ENCODE measurements at regions not wholly inside any gene's neighbourhood (a gene's known extent, or its start where the extent isn't known, plus 50 kb on each side); places are given as distances from the start of the nearest gene placed in this dataset.
A peak's percentile ranks its signal among the peaks of the same experiment; 100 is the strongest.

DNA sequence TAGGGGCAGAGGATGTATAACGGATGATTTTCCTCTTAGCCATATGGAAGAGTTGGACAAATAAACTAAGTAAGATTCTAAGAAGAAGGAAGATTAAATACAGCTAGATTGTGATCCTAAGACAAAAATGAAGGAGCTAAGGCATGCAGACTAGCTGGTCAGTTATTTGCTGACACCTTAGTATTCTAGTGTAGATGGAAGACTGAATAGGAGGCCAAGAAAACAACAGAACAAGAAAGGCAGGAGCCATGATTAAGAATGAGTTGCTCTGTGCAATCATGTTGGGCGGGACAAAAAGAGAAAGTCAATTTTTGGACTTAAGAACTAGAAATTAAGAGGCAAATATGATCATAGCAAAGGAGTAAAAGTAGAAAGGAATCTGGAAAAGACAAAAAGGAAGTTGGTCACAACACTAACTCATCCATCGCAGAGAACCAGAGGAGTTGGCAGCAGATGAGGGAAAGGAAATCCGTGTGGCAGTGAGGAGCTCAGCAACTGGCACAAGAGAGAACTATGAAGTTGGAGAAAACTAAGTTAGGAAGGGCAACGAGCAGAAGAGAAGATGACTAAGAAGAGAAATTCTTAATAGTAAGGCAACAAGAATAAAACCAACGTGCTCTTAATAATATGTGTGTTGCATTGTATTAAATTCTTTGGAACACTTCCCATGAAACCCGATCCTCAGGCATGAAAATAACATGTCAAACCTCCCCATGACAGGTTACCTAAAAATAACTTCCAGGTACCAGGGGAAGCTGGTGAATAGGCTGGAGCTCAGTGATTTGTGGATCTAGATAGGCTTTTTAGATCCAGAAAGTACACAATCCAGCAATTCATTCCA lies 234.4 kb downstream of the LTN1 start:
- ATAC-seq (no peak), DNase-seq (ENCODE audit: low spot score in 2 of 2) (no peak)
- Mint-ChIP-seq H3K27ac (no peak overlapping the region), H3K4me1 (peaks cover 4% of the 10 kb centered on the region), H3K36me3 (no peaks in the 10 kb centered on the region), H3K4me3 (no peak overlapping the region), H3K9me3 (no peaks in the 10 kb centered on the region)

DNA sequence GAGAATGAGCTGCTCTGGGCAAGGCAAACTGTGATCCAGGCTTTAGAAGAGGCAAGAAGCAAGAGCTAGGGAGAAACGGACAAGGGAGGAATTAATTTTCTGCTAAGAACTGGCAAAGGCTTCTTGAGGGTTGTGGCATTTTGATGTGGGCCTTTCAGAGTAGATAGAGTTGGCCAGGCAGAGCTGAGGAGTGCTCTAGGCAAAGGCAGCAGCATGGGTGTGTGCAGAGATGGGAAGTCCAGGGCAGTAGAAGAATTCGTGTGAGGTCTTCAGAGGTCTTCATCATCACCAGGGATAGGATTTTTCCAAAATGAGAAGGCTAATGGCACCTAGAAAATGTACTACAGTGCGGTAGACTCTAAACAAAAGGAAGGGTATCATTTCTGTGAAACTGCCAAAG lies 237.8 kb downstream of the LTN1 start:
- H3K4me3 Mint-ChIP-seq: no peak overlapping the region
- no peaks in the 10 kb centered on the region for H3K4me1 Mint-ChIP-seq
- H3K9me3 Mint-ChIP-seq: no peaks in the 10 kb centered on the region
- no peak overlapping the region for H3K27ac Mint-ChIP-seq
- no peak for DNase-seq (ENCODE audit: low spot score in 2 of 2)
- ATAC-seq: no peak
- no peaks in the 10 kb centered on the region for H3K36me3 Mint-ChIP-seq

DNA sequence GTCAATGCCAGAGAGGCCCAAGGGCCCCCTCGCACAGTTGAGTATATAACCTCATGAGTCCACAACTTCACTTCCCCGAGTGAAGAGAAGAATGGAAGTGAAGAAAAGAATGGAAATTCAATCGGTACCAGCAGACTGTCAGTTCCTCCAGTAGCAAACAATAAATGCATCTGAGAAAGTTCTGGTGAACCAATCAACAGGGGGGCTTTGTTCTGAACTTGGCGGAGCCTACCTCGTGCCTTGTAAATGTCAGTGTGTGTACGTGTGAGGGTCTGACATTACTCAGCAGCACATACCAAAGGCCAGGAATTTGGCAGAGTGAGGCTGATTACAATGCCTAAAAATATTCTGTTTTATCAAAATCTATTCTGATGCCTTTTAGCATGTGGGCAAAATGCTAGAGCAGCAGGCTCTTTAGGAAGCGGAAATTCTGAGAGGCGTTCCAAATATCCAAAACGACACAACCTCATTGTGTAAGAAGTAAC lies 238.5 kb downstream of the LTN1 start:
- no peak for ATAC-seq
- H3K9me3 Mint-ChIP-seq: no peaks in the 10 kb centered on the region
- no peak overlapping the region for H3K27ac Mint-ChIP-seq
- no peak for DNase-seq (ENCODE audit: low spot score in 2 of 2)
- no peak overlapping the region for H3K4me3 Mint-ChIP-seq
- H3K4me1 Mint-ChIP-seq: no peaks in the 10 kb centered on the region
- H3K36me3 Mint-ChIP-seq: no peaks in the 10 kb centered on the region

DNA sequence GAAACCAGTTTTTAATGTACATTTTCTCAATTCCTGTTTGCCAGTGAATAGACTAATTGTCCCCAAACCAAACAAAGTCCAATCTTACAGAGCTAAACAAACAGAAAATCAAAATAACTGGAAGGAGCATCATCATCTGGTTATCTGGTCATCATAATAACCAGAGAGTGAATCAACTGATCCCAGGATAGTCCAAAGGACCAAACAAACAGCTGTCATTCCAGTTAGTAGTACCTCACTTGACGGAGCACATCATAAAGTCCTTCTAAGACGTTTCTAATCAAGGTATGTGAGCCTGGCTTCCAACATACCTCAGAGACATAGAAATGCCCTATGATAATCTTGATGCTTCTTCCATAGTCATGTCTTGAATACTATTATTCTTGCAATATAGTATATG lies 240.5 kb downstream of the LTN1 start:
- Mint-ChIP-seq H3K9me3 (no peaks in the 10 kb centered on the region), H3K36me3 (no peaks in the 10 kb centered on the region), H3K4me3 (no peak overlapping the region), H3K4me1 (no peaks in the 10 kb centered on the region), H3K27ac (no peak overlapping the region)
- no peak for DNase-seq (ENCODE audit: low spot score in 2 of 2)
- ATAC-seq: no peak

DNA sequence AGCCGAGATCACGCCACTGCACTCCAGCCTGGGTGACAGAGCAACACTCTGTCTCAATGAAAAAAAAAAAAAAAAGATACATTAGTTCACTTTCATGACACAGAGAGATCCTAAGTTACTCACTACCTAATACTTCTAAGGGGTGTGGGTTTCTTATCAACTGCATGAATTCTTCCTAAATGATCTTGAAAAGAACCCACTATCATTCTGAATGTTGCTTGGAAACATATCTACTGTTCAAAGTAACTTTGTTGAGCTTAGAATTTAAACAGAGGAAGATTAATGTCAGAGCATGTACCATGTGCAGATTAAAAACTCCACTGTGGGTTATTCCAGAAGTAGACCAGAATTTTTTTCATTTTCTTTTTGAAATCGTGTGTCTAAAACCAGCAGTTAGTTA lies 241.5 kb downstream of the LTN1 start:
- Mint-ChIP-seq H3K4me3 (no peak overlapping the region), H3K27ac (no peak overlapping the region), H3K4me1 (no peaks in the 10 kb centered on the region), H3K9me3 (no peaks in the 10 kb centered on the region), H3K36me3 (no peaks in the 10 kb centered on the region)
- no peak for DNase-seq (ENCODE audit: low spot score in 2 of 2)
- ATAC-seq: no peak

DNA sequence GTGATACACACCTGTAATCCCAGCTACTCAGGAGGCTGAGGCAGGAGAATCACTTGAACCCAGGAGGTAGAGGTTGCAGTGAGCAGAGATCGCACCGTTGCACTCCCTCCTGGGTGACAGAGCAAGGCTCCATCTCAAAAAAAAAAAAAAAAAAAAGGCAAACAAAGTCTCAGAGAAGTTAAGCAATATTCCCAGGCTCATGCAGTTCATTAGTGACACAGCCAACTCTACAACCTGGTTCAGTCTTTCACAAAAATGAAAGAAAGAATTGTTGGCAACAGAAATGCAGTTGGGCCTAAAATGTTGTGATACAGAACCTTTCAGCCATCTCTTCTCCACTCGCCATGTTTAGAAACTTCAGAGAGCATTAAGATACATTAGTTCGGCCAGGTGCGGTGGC lies 242.1 kb downstream of the LTN1 start:
- no peak overlapping the region for H3K4me3 Mint-ChIP-seq
- no peak for ATAC-seq
- H3K4me1 Mint-ChIP-seq: no peaks in the 10 kb centered on the region
- DNase-seq (ENCODE audit: low spot score in 2 of 2): no peak
- no peak overlapping the region for H3K27ac Mint-ChIP-seq
- H3K36me3 Mint-ChIP-seq: no peaks in the 10 kb centered on the region
- no peaks in the 10 kb centered on the region for H3K9me3 Mint-ChIP-seq

DNA sequence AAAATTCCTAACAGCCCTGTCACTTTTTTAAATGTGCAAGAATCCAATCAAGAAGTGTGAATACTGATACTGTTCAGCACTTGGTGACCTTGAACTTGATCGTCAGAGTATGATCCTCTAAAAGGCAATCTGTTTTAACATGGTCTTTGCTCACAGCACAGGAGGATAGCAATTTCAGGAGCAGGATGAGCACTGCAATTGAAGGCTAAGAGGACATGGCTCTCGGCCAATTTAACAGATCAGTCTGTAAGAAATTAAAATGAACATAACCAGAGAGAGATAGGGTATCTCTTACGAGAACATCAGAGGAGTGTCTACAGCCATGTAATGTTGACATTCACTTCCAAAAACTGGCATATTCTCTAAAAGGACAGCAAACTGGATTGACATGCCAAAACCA lies 243.1 kb downstream of the LTN1 start:
- no peak for ATAC-seq
- Mint-ChIP-seq H3K4me1 (no peaks in the 10 kb centered on the region), H3K36me3 (no peaks in the 10 kb centered on the region), H3K27ac (no peak overlapping the region), H3K4me3 (no peak overlapping the region), H3K9me3 (no peaks in the 10 kb centered on the region)
- no peak for DNase-seq (ENCODE audit: low spot score in 2 of 2)

DNA sequence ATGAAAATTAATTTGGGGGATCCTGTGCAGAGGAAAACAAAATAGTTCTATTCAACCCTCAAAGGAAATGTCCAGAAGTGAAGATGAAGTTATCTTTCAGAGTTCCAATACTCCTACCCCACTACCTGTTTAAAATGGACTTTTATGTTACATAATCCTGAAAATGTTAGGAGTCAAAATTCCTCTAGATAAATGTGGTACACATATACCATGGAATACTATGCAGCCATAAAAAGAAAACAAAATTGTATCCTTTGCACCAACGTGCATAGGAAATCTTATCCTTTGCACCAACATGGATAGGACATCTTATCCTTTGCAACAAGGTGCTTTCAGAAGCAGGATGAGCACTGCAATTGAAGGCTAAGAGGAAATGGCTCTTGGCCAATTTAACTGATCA lies 245.2 kb downstream of the LTN1 start:
- ATAC-seq (no peak), DNase-seq (ENCODE audit: low spot score in 2 of 2) (no peak)
- H3K27ac Mint-ChIP-seq: no peak overlapping the region
- H3K4me3 Mint-ChIP-seq: no peak overlapping the region
- H3K9me3 Mint-ChIP-seq: no peaks in the 10 kb centered on the region
- no peaks in the 10 kb centered on the region for H3K36me3 Mint-ChIP-seq
- H3K4me1 Mint-ChIP-seq: no peaks in the 10 kb centered on the region

DNA sequence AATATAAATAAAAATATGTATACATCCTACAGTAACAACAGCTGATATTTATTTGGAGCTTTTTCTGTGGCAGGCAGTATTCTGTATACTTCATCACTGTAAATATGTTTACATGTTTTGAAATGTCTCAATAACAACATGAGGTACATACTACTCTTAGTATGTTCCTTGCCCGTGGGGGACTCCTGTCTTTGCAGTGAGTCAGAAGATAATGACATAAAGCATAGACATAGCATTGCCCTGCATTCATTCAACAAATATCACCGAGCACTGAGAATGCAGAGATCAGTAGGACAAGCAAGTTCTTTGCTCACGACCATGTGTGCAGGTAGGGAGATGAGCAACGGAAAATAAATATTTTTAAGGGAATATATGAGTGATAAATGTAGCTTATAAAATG lies 246.5 kb downstream of the LTN1 start:
- no peaks in the 10 kb centered on the region for H3K36me3 Mint-ChIP-seq
- no peak overlapping the region for H3K4me3 Mint-ChIP-seq
- no peaks in the 10 kb centered on the region for H3K9me3 Mint-ChIP-seq
- no peak for DNase-seq (ENCODE audit: low spot score in 2 of 2)
- no peaks in the 10 kb centered on the region for H3K4me1 Mint-ChIP-seq
- ATAC-seq: no peak
- no peak overlapping the region for H3K27ac Mint-ChIP-seq

DNA sequence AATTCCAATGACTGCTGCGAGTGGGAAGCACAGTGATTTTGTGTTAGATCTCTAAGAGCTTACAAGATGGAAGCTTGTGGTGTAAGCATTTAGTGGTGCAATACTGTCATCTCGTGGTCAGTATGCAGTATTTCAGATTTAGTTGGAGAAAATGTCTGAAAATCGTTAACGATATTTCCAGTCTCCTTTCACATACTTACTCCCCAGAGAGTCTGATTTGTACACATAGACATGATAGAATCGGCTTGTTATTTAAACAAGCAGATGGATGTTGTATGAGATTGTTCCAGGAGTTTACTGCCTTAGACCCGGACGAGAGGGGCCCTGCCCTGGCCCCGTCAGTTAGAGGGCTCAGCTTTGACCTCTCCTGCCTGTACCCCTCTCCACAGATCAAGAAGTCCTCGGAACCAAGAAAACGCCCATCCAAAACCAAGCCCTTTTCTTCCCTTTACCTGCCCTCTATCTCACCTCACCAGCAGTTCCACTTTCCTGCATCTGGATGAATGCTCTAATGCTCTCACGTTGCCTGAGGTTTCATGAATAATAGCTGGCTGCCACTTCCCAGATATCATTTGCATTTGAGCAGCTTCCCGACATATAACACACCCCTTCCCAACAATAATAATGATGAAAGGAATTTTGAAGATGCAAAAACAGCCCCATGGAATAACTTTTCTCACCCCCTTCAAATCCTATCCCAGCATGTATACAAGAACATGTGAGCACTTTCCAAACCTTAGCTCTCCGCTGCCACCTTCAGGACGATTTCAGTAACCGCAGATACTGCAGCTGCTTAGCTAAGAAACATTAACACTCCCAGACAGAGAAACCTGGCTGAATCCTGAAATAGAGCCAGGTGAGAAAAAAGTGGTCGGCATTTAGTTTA lies 247.3 kb downstream of the LTN1 start:
- no peaks in the 10 kb centered on the region for H3K36me3 Mint-ChIP-seq
- no peaks in the 10 kb centered on the region for H3K4me1 Mint-ChIP-seq
- no peaks in the 10 kb centered on the region for H3K9me3 Mint-ChIP-seq
- peak; percentile 84 for ATAC-seq
- H3K4me3 Mint-ChIP-seq: no peak overlapping the region
- DNase-seq (ENCODE audit: low spot score in 2 of 2): peak; percentile 26 to 76
- H3K27ac Mint-ChIP-seq: no peak overlapping the region

DNA sequence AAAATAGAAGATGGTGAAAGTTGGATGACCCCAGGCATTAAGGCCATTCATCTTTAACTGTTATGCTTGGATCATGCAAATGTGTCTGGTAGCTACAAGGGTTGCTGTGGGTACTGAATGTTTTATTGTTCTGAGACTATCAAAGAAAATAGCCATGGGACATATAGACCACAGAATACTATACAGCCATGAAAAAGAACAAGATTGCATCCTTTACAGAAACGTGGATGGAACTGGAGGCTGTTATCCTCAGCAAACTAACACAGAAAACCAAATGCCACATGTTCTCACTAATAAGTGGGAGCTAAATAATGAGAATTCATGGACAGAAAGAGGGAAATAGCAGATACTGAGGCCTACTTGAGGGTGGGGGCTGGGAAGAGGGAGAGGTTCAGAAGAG lies 249.0 kb downstream of the LTN1 start:
- ATAC-seq: no peak
- H3K4me1 Mint-ChIP-seq: peaks cover 6% of the 10 kb centered on the region
- no peak for DNase-seq (ENCODE audit: low spot score in 2 of 2)
- no peak overlapping the region for H3K27ac Mint-ChIP-seq
- H3K4me3 Mint-ChIP-seq: no peak overlapping the region
- H3K9me3 Mint-ChIP-seq: no peaks in the 10 kb centered on the region
- H3K36me3 Mint-ChIP-seq: no peaks in the 10 kb centered on the region

DNA sequence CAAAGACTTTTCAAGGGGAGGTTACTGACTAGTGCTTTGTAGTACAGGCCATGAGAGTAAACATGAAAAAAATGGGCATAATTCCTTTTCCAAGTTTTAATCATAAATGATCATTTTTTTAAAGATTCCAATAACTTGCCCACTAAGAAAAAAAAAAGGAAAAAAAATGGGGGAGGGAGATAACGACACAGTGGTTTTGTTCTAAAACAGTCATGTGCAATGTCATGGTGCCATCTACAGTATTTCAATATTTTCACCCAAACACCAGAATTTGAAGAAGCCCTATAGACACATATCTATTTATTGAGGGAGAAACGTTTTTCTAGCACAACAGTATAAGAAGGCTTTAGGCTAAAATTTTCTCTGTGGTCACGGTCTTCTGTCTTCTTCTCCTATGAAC lies 250.2 kb downstream of the LTN1 start:
- DNase-seq (ENCODE audit: low spot score in 2 of 2) (no peak), ATAC-seq (no peak)
- Mint-ChIP-seq H3K27ac (no peak overlapping the region), H3K4me1 (peaks cover 15% of the 10 kb centered on the region), H3K9me3 (no peaks in the 10 kb centered on the region), H3K4me3 (no peak overlapping the region), H3K36me3 (no peaks in the 10 kb centered on the region)

DNA sequence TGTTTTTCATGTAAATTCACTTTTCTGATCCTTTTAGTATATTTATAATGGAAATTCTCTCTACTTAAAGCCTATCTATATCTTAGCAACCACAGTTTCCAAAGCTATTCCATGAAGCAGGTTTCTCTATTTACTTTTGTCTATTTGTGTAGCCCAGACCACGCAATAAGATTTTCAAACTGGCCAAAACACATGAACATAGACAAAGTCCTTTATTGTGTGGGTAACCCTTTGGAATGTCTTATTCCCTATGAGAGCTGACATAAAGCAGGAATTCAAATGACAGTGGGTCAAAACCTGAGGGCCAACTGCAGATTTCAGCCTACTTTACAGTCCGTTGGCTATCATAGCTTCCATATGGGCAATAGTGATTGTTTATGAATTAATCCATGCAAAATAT lies 252.6 kb downstream of the LTN1 start:
- H3K4me1 Mint-ChIP-seq: peaks cover 15% of the 10 kb centered on the region
- H3K36me3 Mint-ChIP-seq: no peaks in the 10 kb centered on the region
- no peaks in the 10 kb centered on the region for H3K9me3 Mint-ChIP-seq
- no peak overlapping the region for H3K27ac Mint-ChIP-seq
- DNase-seq (ENCODE audit: low spot score in 2 of 2): no peak
- no peak for ATAC-seq
- H3K4me3 Mint-ChIP-seq: no peak overlapping the region

DNA sequence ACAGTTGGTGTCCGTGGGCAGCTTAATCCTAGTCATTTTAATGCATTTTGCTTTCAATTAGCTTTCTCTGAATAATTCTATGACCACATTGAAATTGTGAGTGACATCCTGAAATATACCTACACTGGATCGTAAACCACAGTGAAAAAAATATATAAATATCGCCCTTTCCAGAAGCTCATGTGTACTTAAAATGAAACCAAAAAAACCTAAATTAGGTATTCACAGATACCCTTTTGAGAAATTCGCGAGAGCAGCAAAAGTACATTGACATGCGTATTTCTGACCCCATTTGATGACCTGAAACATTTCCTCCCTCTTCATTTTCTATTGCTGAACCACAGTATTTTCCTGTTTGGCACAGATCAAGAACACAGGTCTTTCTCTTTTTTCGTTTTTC lies 253.8 kb downstream of the LTN1 start:
- H3K4me3 Mint-ChIP-seq: peak overlapping the region; percentile 41
- DNase-seq (ENCODE audit: low spot score in 2 of 2): no peak
- peaks cover 17% of the 10 kb centered on the region for H3K4me1 Mint-ChIP-seq
- no peaks in the 10 kb centered on the region for H3K9me3 Mint-ChIP-seq
- ATAC-seq: peak; percentile 91
- H3K27ac Mint-ChIP-seq: peak overlapping the region; percentile 37
- no peaks in the 10 kb centered on the region for H3K36me3 Mint-ChIP-seq

DNA sequence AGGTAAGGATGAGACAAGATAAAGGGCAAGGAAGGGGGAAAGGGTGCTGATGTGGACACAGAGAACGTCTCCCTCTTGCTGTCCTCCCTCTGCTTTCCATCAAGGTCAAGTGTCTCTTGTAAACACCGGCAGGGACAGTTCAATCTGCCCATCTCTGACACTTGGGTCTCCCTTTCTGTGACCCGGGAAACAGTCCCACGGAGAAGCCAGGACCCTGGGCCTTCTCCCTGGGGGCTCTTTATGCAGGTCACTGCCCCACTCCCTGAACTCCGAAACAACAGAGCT lies 254.3 kb downstream of the LTN1 start:
- Mint-ChIP-seq H3K27ac (peak overlapping the region; percentile 37), H3K4me3 (peak overlapping the region; percentile 41)
- DNase-seq (ENCODE audit: low spot score in 2 of 2): no peak

More for the DNA sequence above, 254.3 kb downstream of the LTN1 start:
- H3K4me1 Mint-ChIP-seq: peaks cover 22% of the 10 kb centered on the region
- H3K9me3 Mint-ChIP-seq: no peaks in the 10 kb centered on the region
- no peak for ATAC-seq
- no peaks in the 10 kb centered on the region for H3K36me3 Mint-ChIP-seq
